GM12874 (cell line): ENCODE measurements at regions not wholly inside any gene's neighbourhood (a gene's known extent, or its start where the extent isn't known, plus 50 kb on each side); places are given as distances from the start of the nearest gene placed in this dataset.

Source experiments
- TF ChIP-seq, protein P1 (sequence below): IDR thresholded peaks from 2 replicates; pipeline ENCODE4 v1.5.1; 2011; ENCODE audit warnings: low read depth, mild to moderate bottlenecking, control low read depth, low read length, moderate library complexity; ENCODE audit not compliant: insufficient read depth

DNA sequence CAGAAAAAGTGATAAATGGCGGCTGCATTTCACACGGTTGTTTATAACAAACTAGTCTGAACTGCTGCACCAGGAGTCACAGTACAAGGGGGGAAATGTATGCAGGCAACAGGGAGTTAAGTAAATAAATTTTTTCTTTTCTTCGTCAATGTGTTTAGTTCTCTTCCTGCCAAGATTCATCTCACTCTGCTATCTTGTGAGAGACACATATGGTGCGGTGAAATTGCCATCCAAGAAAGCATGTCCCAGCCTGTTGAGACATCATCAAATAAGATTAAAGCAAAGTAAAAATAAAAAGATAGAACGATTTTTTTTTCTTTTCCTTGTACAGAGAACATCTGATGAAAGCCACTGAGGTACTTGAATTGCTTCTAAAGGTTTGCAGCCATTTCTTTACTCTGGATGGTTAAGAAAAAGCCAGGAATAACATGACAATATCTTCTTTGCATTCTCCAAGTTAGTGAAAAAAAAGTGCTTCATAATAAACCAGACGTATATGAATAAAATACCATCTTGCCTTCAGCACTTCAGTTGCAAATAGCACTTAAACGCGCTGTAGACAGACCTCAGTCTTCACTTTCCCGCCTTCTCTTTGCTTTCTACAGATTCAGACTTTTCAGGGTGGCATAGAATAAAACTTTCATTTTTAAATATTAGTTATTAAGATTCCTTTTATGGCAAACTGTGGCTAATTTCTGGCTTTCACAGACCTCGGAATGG lies 506.2 kb upstream of the ZFHX3 start:
- TF ChIP-seq, protein P1, sequence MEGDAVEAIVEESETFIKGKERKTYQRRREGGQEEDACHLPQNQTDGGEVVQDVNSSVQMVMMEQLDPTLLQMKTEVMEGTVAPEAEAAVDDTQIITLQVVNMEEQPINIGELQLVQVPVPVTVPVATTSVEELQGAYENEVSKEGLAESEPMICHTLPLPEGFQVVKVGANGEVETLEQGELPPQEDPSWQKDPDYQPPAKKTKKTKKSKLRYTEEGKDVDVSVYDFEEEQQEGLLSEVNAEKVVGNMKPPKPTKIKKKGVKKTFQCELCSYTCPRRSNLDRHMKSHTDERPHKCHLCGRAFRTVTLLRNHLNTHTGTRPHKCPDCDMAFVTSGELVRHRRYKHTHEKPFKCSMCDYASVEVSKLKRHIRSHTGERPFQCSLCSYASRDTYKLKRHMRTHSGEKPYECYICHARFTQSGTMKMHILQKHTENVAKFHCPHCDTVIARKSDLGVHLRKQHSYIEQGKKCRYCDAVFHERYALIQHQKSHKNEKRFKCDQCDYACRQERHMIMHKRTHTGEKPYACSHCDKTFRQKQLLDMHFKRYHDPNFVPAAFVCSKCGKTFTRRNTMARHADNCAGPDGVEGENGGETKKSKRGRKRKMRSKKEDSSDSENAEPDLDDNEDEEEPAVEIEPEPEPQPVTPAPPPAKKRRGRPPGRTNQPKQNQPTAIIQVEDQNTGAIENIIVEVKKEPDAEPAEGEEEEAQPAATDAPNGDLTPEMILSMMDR = no peak

DNA sequence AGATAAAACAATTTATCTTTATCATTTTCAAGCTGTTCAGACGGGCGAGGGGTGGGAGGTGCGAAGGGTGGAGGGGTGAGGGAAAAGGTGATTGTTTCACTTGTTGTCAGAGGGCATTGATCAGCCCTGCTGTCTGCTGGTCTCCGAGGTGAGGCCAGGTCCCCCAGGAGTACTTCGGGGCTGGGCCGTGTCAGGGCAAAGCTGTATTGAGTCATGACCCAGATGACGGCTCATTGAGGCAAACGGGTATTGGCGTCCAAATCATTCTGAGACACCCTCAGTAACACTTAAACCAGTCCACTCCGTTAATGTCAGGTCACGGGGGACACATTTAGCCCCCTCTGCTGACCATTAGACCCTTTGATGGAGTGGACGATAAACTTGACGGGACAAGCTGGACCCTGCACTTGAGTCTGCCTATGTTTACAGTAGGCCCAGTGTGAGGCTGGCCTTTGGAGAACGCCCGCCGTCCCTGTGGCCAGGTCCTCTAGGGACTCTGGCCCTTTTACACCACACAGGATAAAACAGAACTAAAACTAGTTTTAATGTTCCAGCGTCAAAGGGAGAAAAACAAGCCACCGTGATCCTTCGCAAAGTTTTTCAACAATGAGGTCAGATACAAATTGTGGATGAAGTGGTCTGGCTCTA lies 502.2 kb upstream of the ZFHX3 start:
- TF ChIP-seq, protein P1 = no peak

DNA sequence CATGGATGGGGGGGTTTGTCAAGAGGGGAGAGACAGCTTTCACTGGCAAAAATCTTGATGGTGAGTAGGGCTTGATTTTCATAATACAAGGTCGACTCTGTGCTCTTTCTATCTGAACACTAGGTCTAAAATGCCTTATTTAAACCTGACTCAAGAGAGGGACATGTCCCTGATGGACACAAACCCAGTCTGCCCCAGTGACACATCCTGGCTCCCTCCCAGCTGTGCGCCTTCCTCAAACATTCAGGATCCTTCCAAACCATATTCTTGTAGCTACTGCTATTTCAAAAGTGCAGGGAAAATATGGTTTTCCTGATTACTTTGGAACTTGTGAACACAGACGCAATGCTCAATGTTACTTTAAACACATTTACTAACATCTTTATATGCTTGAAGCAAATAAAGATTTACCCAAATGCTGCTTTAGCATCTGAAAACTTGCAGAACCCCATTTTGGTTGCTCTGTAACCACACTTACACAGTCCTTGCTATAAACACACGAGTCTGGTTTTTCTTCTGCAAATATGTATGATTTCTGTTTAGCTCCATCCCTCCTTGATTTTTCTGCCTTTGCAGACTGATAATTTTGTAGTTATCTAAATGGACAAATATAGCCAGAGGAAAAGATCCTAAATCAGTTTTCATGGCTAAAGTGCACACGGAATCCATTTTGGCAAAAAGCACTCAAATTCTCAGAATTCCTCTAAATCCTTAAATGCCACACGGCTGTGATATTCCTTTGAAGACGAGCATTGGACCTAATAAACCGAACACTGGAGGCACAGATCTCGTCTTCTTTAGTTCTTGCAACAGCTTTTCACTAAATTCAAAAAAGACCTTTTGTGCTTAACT lies 499.9 kb upstream of the ZFHX3 start:
- TF ChIP-seq, protein P1 = no peak

GRCh38 chr16:73546341-73546845 lies 498.5 kb upstream of the ZFHX3 start:
- TF ChIP-seq, protein P1 = no peak

DNA sequence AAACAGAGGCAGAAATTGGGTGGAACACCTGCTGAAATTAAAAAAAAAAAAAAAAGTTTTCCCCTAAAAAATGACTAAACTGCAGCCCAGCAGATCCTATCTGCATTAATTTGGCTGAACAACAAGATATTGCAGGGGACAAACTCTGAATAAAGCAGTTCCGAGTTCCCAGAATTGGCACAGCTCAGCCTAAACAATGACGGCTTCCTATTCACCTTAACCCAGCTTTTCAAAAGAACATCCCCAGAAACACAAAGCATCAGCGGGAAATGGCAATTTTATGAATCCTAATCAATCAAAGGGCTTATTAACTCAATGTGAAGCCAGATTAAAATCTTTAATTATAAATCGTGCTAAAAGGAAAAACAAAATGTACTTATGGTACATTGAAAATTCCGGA lies 497.8 kb upstream of the ZFHX3 start:
- TF ChIP-seq, protein P1 = no peak

GRCh38 chr16:73545290-73545689 lies 497.4 kb upstream of the ZFHX3 start:
- TF ChIP-seq, protein P1 = no peak

DNA sequence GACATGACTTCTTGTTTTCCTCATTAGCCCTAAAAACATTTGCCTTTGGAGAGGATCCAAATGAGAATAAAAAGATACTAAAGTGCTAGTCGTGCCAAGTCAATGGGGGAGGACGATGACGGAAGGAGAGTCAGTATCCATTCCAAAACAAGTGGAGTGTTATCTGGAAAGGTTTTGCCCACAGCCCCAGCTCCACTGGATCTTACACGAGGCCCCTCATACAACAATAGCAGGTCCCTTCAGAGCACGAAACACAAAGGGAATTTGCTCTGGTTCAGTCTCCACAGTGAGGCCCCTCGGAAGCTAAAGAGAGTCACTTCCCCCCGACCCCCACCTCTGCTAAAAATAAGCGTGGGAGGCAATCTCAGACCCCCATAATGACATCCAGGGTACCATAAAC lies 496.9 kb upstream of the ZFHX3 start:
- TF ChIP-seq, protein P1 = no peak
